D721Med (cell line): ENCODE measurements at regions not wholly inside any gene's neighbourhood (a gene's known extent, or its start where the extent isn't known, plus 50 kb on each side); places are given as distances from the start of the nearest gene placed in this dataset.
"Not testable (repeated sequence)": the region's sequence is repeated elsewhere in the genome, so short reads cannot be mapped to it uniquely, and the experiment has no call there.

Experiments
- DNase-seq: peaks from one replicate; pipeline ENCODE4 v3.0.0; 2011; ENCODE audit warnings: low spot score; ENCODE audit not compliant: insufficient read length
- FAIRE-seq: peaks from 2 replicates; lab custom pipeline; 2011; peaks lifted over from hg19 to GRCh38; lab: Jason Lieb, UNC
- TF ChIP-seq, protein P1 (sequence below): IDR thresholded peaks from 2 replicates; pipeline ENCODE4 v1.5.1; 2012; ENCODE audit warnings: mild to moderate bottlenecking, control low read depth; ENCODE audit not compliant: insufficient read depth; ENCODE audit errors: missing control alignments

DNA sequence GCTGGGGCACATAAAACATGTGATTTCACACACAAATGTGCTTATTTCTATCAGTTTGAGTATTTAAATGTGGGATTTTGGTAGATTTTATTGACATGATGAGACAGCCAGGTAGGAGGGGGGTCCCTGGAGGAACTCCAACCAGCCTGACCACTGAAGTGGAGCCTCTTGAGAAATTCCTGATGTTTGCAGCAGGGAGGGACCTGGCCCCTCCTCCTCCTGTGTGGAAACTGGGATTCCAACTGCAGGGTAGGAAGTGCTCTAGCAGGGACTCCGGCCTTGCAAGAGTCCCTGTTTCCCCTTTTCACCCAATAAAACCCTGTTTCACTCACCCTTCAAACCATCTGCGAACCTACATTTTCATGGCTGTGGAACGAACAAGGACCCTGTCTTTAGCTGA is 2224.0 kb upstream of the AGA start:
- DNase-seq (no peak), FAIRE-seq (no peak)
- TF ChIP-seq, protein P1, sequence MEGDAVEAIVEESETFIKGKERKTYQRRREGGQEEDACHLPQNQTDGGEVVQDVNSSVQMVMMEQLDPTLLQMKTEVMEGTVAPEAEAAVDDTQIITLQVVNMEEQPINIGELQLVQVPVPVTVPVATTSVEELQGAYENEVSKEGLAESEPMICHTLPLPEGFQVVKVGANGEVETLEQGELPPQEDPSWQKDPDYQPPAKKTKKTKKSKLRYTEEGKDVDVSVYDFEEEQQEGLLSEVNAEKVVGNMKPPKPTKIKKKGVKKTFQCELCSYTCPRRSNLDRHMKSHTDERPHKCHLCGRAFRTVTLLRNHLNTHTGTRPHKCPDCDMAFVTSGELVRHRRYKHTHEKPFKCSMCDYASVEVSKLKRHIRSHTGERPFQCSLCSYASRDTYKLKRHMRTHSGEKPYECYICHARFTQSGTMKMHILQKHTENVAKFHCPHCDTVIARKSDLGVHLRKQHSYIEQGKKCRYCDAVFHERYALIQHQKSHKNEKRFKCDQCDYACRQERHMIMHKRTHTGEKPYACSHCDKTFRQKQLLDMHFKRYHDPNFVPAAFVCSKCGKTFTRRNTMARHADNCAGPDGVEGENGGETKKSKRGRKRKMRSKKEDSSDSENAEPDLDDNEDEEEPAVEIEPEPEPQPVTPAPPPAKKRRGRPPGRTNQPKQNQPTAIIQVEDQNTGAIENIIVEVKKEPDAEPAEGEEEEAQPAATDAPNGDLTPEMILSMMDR, result no peak

DNA sequence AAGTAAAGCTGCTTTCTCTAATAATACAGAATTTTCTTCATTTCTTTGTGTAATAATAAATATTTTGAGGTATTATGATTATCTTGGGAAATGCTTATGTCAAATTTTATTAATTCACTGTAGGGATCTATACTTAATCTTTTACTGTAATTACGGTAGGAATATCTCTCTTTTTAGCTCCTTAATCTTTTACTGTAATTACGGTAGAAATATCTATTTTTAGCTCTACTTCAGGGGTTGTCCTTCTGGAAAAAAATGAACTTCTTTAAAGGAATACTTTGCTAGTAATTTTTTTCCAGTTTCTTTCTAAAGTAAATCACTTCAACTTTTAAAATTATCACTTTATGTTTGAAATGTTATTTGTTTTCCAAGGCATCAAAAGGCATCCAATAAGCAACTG is 2229.4 kb upstream of the AGA start:
- FAIRE-seq (no peak), DNase-seq (no peak)
- TF ChIP-seq, protein P1, result no peak

DNA sequence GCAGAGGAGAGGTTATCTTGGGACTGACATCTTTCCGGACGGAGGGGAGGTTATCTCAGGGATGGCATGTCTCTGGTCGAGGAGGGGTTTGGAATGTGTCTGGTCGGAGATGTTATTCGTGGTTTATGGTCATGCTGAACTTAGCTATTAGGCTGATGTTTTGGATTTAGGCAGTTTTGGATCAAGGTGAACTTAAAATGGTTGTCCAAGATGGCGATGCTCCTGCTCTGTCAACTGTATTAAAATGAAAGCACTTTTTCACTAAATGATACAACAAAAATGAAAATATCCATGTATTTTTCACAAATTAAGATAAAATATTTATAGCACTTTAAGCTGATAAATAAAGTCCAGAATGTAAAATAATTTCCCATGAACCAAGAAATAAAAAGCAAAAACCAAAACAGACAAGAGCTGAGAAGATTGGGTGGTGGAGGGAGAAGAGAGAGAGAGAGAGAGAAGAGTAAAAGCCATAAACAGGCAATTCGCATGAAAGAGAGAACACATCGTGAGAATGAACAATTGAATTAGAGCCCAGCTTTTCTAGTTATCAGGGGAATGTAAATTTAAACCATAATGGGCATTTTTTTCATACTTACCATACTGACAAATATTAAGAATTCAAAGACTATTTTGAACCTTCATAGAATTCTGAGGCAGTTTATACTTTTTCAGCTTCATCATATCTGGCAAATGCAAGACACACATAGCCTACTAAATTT is 2236.0 kb upstream of the AGA start:
- FAIRE-seq, result no peak
- no peak for DNase-seq
- TF ChIP-seq, protein P1, result no peak

DNA sequence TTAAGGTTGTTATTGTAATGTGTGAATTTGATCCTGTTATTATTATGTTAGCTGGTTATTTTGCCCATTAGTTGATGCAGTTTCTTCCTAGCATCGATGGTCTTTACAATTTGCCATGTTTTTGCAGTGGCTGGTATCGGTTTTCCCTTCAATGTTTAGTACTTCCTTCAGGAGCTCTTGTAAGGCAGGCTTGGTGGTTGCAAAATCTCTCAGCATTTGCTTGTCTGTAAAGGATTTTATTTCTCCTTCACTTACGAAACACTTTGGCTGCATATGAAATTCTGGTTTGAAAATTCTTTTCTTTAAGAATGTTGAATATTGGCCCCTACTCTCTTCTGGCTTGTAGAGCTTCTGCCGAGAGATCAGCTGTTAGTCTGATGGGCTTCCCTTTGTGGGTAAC is 2241.4 kb upstream of the AGA start:
- FAIRE-seq, DNase-seq: not testable (repeated sequence)

DNA sequence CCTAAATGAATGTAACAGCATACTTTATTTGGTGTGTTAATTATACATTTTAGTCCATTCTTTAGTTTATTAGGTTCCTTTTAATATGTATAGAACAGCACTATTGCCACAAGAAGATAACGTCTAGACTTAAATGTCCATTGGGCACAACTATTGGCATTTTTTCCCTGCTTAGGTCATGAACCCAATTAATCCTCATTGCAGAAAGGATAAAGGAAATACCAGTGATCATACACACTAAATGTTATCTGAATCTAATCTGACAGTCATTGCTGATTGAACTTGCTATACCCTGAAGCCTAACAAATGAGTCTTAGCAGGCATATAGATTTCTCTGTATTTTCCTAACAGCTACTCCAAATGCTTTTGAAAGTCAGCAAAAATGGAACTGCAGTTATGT is 2250.0 kb upstream of the AGA start:
- TF ChIP-seq, protein P1, result no peak
- FAIRE-seq, result no peak

DNA sequence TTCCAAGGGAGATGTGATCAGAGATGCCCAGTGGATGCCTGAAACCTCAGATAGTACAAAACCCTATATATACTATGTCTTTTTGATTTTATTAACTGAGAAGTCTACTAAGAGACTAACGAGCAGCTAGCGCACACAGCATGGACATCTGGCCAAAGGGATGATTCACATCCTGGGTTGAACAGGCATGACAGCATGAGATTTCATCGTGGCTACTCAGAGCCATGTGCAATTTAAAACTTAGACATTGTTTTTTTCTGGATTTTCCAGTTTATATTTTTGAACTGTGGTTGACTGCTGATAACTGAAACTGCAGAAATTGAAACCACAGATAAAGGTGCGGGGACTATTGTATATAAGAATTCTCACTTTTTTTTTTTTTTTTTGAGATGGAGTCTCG is 2252.9 kb upstream of the AGA start:
- FAIRE-seq (no peak), DNase-seq (no peak)
- TF ChIP-seq, protein P1, result no peak

More for the DNA sequence above, 2250.0 kb upstream of the AGA start:
- no peak for DNase-seq

DNA sequence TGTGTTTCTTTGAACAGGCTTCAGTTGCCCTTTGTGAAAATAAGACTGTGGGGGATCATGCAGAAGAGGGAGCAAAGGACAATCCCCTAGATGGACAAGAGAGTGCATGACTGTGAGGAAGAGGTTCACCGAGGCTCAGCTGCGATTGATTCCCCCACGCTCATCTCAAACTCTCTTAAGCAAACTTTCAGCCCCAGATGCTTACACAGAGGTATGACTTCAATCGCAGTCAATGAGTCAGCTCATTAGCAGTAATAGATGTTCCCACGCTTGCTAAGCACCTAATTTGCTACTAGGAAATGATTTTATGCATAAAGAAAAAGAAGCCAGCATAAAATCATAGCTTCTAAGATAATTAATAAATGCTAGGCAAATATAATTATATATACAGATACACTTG is 2256.1 kb upstream of the AGA start:
- FAIRE-seq (no peak), DNase-seq (no peak)
- TF ChIP-seq, protein P1, result no peak
